ENCODE measurements at regions not wholly inside any gene's neighbourhood (a gene's known extent, or its start where the extent isn't known, plus 50 kb on each side); places are given as distances from the start of the nearest gene placed in this dataset.
A peak's percentile ranks its signal among the peaks of the same experiment; 100 is the strongest.
"Not testable (repeated sequence)": the region's sequence is repeated elsewhere in the genome, so short reads cannot be mapped to it uniquely, and the experiment has no call there.

DNA sequence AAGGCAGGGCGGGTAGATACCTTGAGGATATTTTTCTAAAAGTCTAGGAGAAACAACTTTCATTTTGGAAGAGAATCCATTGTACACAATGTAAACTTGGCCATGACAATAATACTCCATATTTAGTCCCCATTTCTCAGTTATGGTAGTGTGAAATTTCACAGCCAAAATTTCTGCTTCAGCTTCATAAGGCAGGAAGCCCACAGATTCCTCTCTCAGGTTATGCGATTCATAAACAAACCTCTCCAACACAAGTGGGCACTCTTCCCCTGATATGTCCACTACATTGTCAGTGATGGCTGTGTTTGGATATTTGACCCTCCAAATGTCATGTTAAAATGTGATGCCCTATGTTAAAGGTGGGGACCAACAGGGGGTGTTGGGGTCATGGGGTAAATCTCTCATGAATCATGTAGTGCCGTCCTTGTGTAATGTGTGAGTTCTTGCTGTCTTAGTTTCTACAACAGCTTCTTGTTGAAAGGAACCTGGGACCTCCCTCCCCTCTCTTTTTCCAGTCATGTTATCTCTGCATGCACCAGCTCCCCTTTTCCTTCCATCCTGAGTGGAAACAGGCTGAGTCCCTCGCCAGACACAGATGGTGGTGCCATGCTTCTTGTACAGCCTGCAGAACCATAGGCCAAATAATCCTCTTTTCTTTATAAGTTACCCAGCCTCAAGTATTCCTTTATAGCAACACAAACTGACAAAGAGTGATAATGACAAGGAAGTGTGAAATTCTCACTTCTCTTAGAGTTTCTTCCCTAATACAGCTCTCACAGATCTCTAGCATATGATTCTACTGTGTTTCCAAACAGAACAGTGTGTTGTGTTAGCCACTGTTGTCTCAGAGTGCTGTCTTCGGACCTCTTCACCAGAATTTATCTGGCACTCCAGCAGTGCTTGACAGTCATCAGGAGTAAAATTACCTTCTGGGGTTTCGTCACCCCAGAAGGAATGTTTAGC lies 598.4 kb upstream of the GNPDA2 start:
- ATAC-seq (peak; percentile 87), DNase-seq (ENCODE audit: missing footprints) (no peak)
- intact Hi-C loops (cut with DNase I), result no loop called here

DNA sequence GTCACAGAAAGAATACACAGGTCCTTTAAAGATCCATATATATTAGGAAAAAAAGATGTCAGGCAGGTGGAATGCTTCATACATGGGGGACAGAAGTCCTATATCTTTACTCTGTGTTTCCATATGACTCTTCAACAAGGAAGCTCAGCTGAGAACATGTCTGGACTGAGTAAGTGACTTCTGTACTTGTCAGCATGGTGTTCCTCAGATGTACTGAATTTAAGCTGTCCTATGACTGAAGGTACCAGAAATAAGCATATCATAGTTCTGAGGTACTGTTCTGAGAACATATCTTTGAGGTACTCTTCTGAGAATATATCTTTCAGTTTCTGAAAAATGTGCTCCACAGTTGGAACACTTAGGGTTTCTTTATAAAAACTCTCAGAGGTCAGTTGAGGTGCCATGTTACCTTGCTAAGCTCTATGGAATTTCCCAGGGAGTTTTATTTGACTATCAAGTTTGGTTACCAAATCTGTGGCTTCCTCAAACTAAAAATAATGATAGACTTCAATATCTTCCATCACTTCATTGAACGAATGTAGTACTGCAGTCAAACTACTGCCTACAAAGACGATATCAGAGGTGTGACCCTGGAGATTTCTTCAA lies 597.2 kb upstream of the GNPDA2 start:
- intact Hi-C loops (cut with DNase I), result no loop called here
- ATAC-seq (no peak), DNase-seq (ENCODE audit: missing footprints) (no peak)

DNA sequence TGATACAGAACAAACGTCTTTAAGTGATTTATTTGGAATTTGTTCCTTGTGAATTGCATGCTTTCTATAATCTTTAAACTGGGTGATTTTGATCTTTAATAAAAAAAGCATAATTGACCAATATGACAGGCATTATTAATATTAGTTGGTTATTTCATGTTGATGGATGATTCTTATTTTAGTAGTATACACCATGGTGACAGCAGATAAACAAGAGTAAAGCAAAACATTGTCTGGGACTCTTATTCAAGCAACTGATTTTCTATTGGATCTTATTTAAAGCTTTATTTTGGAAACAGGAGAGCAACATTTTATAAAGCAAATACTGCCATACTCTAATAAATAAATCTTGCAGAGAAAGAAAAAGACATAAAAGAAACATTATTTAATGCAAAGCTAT lies 591.4 kb upstream of the GNPDA2 start:
- intact Hi-C loops (cut with DNase I), result loop anchor here (10.0 kb wide), 1 partner anchor 283 kb away; no protein-coding TSS in a partner anchor
- ATAC-seq (no peak), DNase-seq (ENCODE audit: missing footprints) (no peak)

DNA sequence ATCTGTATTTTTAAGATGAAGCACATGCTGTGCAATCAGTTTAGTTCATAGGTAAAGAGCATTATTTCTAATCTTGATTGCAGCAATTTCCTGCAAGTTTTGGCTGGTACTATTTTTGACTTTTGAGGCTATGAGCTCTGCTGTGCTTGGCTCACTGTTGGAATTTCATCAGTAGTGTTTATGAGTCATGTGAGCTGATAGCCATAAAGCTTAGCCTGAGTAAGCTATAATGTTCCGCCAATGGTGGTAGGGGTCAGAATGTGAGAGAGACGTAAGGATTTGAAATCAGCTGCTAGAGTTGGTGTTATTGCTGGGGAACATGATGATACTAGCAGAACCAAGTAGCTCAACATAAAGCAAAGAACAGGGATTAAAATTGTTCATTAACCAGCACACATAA lies 590.9 kb upstream of the GNPDA2 start:
- intact Hi-C loops (cut with DNase I), result loop anchor here (10.0 kb wide), 1 partner anchor 282 kb away; no protein-coding TSS in a partner anchor
- no peak for DNase-seq (ENCODE audit: missing footprints)
- peak; percentile 79 for ATAC-seq

DNA sequence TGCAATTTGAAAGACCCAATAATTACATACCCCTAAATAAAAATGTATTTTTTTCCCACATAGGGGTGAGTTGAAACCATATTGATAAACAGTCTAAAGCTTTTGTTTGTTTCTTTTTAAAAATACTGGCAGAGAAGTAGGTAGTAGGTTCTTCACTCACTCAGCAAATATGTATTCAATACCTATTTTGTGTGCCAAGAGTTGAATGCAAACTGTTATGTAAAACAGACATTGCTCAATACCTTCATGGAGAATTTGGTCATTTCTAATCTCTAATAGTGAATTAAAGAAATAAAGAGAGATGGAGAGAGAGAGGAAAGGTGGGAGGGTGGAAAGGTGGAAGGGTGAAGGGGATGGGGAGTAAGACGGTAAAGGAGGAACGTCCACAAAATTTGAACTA lies 589.9 kb upstream of the GNPDA2 start:
- DNase-seq (ENCODE audit: missing footprints) (no peak), ATAC-seq (no peak)
- intact Hi-C loops (cut with DNase I), result loop anchor here (10.0 kb wide), 1 partner anchor 281 kb away; no protein-coding TSS in a partner anchor

DNA sequence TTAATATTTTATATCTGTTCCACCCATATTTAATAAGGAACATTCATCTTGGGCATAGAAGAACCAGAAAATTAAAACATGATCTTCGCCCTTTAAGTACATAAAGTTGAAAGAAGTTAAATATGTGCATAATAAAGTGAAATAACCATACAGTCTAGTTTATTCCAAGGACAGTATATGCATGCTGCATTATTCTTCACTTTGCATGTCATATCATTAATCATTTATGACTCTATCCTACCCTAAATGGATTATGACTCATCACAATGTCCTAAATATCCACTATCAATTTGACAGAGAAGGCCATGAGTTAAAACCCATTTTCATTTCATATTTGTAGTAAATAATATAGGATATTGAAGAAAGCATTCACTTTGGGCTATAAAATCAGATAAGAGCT lies 576.5 kb upstream of the GNPDA2 start:
- intact Hi-C loops (cut with DNase I), result no loop called here
- DNase-seq (ENCODE audit: missing footprints), result no peak
- no peak for ATAC-seq

DNA sequence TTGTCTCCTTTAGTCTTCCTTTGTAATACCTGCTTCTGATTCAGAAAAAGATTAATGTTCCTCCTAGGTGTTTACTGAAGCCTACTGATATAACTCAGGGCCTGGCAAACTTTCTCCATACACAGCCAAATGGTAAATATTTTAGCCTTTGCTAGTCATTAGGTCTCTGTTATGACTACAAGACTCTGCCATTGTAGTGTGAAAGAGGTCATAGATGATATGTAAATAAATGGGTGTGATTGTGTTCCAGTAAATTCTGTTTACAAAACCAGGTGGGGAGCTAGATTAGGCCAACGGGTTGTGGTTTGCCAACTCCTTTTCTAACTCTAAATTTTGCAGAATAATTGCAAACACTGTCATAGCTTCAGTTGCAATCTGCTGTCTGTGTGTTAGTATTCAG lies 568.1 kb upstream of the GNPDA2 start:
- DNase-seq (ENCODE audit: missing footprints), result no peak
- no peak for ATAC-seq
- intact Hi-C loops (cut with DNase I), result no loop called here

DNA sequence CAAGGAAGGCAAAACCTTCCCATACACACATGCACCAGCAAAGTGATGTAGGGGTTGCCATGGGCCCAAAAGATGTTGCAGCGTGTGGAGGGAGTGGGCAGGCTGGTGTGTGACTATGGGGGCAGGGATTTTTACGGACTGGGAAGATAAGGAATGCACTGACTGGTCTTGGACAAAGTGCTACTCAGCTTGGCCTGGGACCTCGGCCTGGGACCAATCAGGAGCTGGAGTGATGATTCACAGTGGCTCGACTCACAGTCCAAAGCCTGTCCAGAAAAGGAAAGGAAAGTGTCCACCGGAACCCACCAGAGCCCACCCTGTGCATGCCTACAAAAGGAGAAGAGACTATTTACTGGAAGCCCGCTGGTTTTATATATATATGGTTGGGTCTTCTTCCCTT lies 567.0 kb upstream of the GNPDA2 start:
- ATAC-seq, result no peak
- no peak for DNase-seq (ENCODE audit: missing footprints)
- intact Hi-C loops (cut with DNase I), result no loop called here

DNA sequence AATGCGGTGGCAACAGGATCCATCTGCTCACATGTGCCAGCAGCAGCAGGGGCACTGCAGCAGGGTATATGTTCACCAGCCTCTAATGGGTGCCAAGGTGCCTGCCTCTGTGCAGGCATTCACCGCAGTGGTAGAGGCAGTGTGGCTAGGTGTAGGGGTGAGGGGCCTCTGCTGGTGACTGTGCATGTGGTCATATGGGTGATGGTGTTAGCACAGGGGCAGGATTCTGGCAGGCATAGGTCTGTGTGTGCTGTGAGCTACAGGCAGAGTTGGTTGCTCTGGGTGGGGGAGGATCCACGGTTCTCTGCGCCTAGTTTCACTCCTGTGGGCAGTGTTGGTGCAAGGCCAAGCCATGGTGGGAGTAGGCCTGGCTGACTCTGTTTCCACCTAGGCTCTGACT lies 566.5 kb upstream of the GNPDA2 start:
- DNase-seq (ENCODE audit: missing footprints) (no peak), ATAC-seq (no peak)
- intact Hi-C loops (cut with DNase I), result no loop called here

DNA sequence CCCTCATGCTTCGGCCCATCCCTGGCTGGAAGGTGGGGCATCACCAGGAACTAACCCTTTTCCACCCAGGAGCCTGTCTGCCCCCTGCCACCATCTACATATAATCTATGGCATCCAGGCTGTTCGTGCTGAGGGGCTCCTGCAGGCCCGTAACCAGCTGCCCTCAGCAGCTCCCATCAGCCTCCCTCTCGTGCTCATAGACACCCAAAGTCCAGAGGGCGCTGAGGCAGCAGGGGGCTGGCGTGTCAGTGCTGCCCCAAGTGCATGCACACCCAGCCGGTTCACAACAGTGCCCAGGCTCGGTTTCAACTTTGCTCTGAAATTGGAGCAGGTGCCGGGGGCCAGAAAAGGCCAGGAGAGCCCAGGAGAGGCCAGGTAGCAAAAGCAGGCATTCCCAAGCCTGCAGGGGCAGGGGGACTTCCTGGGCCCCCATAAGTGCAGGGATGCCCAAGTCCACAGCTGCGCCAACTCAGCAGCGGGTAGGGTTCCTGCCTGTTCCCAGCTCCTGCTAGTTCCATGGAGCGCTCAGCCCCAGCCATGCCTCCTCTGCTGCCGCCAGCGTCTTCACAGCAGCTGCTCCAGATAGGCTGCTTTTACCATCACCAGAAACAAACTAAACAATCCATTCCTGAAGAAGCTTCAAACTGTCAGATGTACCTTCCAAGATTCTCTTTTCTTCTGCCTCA lies 558.2 kb upstream of the GNPDA2 start:
- DNase-seq (ENCODE audit: missing footprints), result peak; percentile 59
- intact Hi-C loops (cut with DNase I), result no loop called here
- ATAC-seq, result no peak

DNA sequence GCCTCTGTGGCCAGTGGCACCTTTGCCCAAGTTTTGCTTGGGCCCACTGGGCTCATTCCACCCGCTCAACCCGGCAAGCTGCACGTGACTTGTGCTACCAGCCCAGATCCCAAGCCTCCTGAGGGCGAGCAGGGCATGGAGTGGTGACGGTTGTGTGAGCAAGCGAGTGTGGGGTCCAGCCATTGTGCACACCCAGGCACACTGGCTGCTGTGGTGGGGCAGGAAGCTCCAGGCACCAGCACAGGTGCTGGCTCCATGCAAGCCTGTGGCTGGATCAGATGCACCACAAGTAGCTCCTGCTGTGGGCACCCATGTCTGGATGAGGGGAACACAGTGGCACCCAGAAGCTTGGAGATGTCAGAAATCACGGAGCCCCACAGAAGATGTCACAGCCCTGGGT lies 557.0 kb upstream of the GNPDA2 start:
- intact Hi-C loops (cut with DNase I), result no loop called here
- ATAC-seq, result no peak
- no peak for DNase-seq (ENCODE audit: missing footprints)

DNA sequence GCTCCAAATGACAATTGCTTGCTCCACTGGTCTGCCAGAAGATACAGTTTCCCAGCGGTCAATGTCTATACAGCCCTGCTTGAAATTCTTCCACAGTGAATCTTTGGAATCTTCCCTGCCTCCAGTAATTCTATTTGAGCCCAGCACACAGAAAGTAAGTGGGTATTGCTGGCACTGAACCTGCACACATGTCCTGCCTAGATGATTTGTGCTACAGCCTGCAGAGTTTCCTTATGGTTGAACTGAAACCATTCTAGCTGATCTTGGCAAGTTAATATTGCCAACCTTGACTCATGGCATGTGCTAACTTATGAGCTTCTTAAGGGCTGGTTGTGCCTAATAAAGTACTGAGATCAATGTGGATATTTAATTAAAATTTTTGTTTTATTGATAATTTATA lies 553.8 kb upstream of the GNPDA2 start:
- DNase-seq (ENCODE audit: missing footprints), result no peak
- intact Hi-C loops (cut with DNase I), result no loop called here
- ATAC-seq, result no peak

DNA sequence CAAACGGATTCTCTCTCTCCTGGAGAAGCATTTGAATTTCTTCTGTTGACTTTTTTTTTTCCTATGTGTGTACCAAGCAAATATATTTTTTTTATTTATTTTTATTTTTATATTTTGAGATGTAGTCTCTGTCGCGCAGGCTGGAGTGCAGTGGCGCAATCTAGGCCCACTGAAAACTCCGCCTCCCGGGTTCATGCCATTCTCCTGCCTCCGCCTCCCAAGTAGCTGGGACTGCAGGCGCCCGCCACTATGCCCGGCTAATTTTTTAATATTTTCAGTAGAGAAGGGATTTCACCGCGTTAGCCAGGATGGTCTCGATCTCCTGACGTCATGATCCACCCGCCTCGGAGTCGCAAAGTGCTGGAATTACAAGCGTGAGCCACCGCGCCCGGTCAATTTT lies 549.5 kb upstream of the GNPDA2 start:
- DNase-seq (ENCODE audit: missing footprints) (no peak), ATAC-seq (no peak)
- intact Hi-C loops (cut with DNase I), result no loop called here

DNA sequence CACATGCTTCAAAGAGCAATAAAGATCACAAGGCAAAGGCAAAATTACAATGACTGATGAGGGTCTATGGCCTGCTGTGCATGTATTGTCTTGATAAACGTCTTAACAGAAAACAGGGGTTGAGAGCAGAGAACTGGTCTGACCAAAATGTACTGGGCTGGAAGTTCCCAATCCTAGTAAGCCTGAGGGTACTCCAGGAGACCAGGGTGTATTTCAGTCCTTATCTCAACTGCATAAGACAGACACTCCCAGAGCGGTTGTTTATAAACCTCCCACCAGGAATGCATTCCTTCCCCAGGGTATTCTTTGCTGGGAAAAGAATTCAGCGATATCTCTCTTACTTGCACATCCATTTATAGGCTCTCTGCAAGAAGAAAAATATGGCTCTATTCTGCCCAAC lies 521.8 kb upstream of the GNPDA2 start:
- intact Hi-C loops (cut with DNase I); DNase-seq (ENCODE audit: missing footprints); ATAC-seq: not testable (repeated sequence)

DNA sequence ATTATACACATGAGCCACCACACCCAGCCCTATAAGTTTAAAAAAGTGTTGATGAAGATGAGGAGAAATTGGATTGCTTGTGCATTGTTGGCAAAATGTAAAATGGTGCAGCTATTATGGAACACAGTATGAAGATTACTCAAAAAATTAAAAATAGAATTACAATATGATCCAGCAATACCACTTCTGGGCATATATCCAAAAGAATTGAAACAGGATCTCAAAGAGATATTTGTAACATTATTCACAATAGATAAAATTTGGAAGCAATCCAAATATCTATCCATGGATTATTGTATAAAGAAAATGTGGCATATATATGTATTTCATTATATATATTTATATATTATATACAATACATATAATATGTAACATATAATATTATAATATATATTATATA lies 515.6 kb upstream of the GNPDA2 start:
- DNase-seq (ENCODE audit: missing footprints), result no peak
- no peak for ATAC-seq
- intact Hi-C loops (cut with DNase I), result no loop called here

DNA sequence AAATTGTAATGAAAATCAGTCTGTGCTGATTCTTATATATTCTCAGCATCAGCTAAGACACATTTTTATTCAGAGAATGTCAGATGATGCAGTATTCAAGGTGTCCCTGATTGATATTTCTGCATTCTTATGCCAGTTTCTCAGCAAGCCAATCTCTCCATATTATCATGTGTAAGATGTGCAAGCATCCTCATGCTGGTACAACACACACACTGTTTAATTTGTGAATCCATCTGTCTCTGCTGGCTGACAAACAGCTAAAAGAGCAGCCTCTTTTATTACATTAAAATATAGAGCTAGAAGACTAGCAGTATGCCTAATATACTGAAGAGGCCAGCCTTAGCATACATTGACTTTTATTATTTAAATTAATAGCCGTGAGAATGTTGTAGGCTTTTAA lies 502.9 kb upstream of the GNPDA2 start:
- intact Hi-C loops (cut with DNase I), result no loop called here
- no peak for DNase-seq (ENCODE audit: missing footprints)
- ATAC-seq, result no peak

DNA sequence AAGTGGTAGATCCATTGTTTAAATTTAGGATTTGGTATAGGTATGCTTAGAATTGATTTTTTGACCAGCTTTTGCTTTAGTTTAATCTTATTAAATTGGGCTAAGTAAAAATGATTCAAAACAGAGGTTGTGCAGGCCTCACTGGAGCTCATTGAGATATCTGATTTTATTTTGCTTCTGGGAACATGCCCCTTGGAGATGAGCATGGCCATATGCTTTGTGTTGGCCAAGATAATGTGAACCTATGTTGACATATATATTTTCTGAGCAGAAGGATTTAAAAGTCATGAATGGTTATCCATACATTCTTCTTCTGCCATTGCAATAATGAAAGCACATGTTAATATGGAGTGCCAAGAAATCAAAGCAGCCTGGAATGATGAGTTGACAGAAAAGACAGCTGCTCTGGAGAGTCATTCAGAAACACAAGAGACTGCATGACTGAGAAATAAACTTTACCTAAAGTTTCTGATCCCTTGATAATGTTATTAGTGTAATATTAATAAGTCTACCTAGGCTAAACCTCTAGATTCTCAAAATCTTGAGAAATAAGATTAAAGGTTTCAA lies 489.7 kb upstream of the GNPDA2 start:
- intact Hi-C loops (cut with DNase I), result no loop called here
- no peak for ATAC-seq
- no peak for DNase-seq (ENCODE audit: missing footprints)

DNA sequence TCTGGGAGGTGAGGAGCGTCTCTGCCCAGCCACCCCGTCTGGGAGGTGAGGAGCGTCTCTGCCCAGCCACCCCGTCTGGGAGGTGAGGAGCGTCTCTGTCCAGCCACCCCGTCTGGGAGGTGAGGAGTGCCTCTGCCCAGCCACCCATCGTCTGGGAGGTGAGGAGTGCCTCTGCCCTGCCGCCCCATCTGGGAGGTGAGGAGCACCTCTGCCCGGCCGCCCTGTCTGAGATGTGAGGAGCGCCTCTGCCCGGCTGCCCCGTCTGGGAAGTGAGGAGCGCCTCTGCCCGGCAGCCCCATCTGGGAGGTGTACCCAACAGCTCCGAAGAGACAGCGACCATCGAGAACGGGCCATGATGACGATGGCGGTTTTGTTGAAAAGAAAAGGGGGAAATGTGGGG lies 482.1 kb upstream of the GNPDA2 start:
- intact Hi-C loops (cut with DNase I); DNase-seq (ENCODE audit: missing footprints); ATAC-seq: not testable (repeated sequence)

DNA sequence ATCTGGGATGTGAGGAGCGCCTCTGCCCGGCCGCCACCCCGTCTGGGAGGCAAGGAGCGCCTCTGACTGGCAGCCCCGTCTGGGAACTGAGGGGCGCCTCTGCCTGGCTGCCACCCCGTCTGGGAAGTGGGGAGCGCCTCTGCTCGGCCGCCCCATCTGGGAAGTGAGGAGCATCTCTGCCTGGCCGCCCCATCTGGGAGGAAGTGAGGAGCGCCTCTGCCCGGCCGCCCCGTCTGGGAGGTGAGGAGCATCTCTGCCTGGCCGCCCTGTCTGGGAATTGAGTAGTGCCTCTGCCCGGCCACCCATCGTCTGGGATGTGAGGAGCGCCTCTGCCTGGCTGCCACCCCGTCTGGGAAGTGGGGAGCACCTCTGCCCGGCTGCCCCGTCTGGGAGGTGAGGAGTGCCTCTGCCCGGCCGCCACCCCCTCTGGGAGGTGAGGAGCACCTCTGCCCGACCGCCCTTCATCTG lies 481.5 kb upstream of the GNPDA2 start:
- intact Hi-C loops (cut with DNase I); ATAC-seq: not testable (repeated sequence)
- peak; percentile 54 for DNase-seq (ENCODE audit: missing footprints)
